Lower leg skin (tissue), 4 donors: ENCODE measurements at regions not wholly inside any gene's neighbourhood (a gene's known extent, or its start where the extent isn't known, plus 50 kb on each side); places are given as distances from the start of the nearest gene placed in this dataset.
"Not testable (repeated sequence)": the region's sequence is repeated elsewhere in the genome, so short reads cannot be mapped to it uniquely, and the experiment has no call there.

Experiments
- DNase-seq, 2 donors: peaks; one replicate each; pipeline ENCODE4 v3.0.0-alpha.2; 2019; ENCODE audit warnings: low spot score in 2 of 2
- H3K4me3 ChIP-seq: fragments of 200-600 bp; sonication (generic); 2 replicates; pipeline ENCODE4 v1.5.1; 2017; ENCODE audit warnings: mild to moderate bottlenecking, low read depth; ENCODE audit not compliant: poor library complexity, severe bottlenecking
- POLR2A ChIP-seq, 2 donors: fragments of 450-650 bp; IDR thresholded peaks; one replicate each; pipeline ENCODE4 v1.6.1; 2016 to 2017; ENCODE audit warnings: antibody characterized with exemption in 2 of 2, mild to moderate bottlenecking in 1 of 2, moderate library complexity in 1 of 2
- WGBS, 2 donors: methylation state at CpG; one replicate each; pipeline ENCODE4 v1.1.5; 2018; 5-methylcytosine and 5-hydroxymethylcytosine counted together
- intact Hi-C: fragments of 100-400 bp; cut with DNase I; formaldehyde crosslinking; loops from one replicate; pipeline ENCODE4 v1.15.0; 2023; ENCODE audit warnings: low total_unique reads
- TF ChIP-seq, protein P1 (sequence below), 3 donors: fragments of 450-650 bp; IDR thresholded peaks; one replicate each; pipeline ENCODE4 v1.5.1; 2016; ENCODE audit warnings: antibody characterized with exemption in 3 of 3, mild to moderate bottlenecking in 3 of 3, moderate library complexity in 2 of 3

DNA sequence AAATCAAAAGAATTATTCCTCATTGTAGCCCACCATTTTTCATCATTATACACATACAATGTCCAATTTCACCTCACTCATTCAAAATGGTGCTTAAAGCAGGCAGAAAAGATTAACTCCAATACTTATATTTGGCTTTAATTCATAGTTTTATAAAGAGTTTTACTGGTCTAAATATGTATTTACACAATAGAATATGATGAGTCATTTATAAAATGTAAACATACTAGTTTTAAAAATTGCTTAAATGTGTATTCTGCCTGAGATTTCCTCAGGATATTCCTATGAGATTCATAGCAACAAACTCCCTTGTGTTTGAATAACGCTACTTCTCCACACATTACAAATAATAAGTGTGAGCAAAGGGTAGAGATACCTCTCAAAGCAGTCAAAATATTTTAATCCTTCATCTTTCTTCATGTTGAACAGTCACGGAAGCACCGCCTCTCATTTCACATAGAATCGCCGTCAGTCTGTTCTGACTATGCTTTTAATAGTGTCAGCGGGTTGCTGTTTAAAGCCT, 75.7 kb upstream of the GBE1 start:
- DNase-seq = no peak
- intact Hi-C loops = no loop called here
- TF ChIP-seq, protein P1, sequence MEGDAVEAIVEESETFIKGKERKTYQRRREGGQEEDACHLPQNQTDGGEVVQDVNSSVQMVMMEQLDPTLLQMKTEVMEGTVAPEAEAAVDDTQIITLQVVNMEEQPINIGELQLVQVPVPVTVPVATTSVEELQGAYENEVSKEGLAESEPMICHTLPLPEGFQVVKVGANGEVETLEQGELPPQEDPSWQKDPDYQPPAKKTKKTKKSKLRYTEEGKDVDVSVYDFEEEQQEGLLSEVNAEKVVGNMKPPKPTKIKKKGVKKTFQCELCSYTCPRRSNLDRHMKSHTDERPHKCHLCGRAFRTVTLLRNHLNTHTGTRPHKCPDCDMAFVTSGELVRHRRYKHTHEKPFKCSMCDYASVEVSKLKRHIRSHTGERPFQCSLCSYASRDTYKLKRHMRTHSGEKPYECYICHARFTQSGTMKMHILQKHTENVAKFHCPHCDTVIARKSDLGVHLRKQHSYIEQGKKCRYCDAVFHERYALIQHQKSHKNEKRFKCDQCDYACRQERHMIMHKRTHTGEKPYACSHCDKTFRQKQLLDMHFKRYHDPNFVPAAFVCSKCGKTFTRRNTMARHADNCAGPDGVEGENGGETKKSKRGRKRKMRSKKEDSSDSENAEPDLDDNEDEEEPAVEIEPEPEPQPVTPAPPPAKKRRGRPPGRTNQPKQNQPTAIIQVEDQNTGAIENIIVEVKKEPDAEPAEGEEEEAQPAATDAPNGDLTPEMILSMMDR (IDR thresholded peaks at IDR 0.05) = no peak
- no peak for TF ChIP-seq POLR2A (IDR thresholded peaks at IDR 0.05)
- WGBS, 2 donors = 84 to 92% methylated on average over 6 of the region's 6 CpGs
- no peak overlapping the region for H3K4me3 ChIP-seq

DNA sequence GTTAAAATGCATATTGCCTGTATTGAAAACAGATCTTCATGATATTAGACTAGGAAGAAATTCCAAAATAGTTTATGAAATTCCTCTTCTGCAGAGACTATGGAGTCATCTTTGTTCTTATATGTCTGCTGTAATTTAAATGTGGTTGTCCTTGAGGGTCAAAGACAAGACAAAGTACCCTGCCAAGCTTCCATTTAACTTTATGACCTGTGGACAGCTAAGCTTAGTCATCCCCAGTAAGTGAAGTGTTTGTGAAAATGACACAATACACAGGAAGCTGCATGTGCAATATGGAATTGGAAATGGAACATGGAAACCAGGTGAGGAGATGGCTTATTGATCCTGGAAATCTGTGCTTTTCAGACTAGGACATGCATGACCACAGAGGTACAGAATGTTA, 68.5 kb upstream of the GBE1 start:
- H3K4me3 ChIP-seq = no peak overlapping the region
- no peak for DNase-seq
- TF ChIP-seq, protein P1 (IDR thresholded peaks at IDR 0.05) = no peak
- TF ChIP-seq POLR2A (IDR thresholded peaks at IDR 0.05) = no peak
- intact Hi-C loops = no loop called here

DNA sequence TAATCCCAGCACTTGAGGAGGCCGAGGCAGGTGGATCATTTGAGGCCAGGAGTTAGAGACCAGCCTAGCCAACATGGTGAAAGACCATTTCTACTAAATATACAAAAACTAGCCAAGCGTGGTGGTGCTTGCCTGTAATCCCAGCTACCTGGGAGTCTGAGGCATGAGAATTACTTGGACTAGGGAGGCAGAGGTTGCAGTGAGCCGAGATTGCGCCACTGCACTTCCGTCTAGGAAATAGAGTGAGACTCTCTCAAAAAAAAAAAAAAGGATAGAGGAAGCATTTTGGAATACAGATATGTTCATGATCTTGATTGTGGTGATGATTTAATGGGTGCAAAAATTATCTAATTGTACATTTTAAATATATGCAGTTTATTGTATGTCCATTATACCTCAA, 67.8 kb upstream of the GBE1 start:
- WGBS, 2 donors = 73 to 91% methylated on average over 5 of the region's 5 CpGs
- H3K4me3 ChIP-seq, intact Hi-C loops, DNase-seq: not testable (repeated sequence)

DNA sequence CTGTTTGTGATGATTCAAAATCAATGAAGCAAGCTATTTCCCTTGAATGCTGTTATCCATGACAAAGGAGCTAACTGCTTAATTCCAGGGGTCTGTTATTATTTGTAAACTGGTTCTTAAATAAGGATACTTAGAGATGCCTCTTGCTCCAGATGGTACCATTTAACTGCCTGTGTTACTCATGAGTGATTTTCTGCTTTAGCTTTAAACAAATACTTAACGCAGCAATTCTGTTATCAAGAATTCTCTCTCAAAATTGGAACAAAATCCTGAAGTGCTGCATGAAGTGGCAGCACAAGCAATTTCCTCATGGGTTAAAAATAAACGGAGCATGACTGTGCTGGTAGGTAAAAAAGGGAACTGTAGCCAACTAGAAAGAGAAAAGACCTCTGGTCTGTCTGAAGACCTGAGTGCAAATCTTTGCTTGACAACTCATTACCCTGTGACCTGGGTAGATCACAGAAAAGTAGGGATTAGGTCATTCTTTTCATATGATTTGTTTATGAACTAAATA, 62.5 kb upstream of the GBE1 start:
- intact Hi-C loops = no loop called here
- DNase-seq = no peak
- no peak overlapping the region for H3K4me3 ChIP-seq
- 11% methylated on average over 2 of the region's 2 CpGs for WGBS, 2 donors
- TF ChIP-seq, protein P1 (IDR thresholded peaks at IDR 0.05) = no peak
- no peak for TF ChIP-seq POLR2A (IDR thresholded peaks at IDR 0.05)

DNA sequence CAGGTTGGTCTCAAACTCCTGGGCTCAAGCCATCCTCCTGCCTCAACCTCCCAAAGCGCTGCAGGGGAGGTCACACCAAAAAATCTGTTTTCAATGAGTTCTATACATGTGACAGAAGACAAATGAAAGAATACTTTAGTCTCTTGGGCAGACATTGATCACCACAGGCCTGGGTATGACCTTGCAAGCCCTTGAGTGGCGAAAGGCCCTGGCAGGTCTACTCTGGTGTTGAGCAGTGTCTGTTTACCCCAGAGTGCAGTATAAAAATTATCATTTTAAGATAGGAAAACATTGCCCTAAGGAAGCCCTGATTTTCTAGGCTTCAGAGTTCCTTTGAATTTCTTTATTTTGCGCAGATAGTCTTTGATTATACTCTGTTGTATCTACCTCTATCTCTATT, 61.6 kb upstream of the GBE1 start:
- no peak for DNase-seq
- intact Hi-C loops = no loop called here
- TF ChIP-seq, protein P1 (IDR thresholded peaks at IDR 0.05) = no peak
- TF ChIP-seq POLR2A (IDR thresholded peaks at IDR 0.05) = no peak
- 93 to 96% methylated on average over 3 of the region's 3 CpGs for WGBS, 2 donors
- no peak overlapping the region for H3K4me3 ChIP-seq

DNA sequence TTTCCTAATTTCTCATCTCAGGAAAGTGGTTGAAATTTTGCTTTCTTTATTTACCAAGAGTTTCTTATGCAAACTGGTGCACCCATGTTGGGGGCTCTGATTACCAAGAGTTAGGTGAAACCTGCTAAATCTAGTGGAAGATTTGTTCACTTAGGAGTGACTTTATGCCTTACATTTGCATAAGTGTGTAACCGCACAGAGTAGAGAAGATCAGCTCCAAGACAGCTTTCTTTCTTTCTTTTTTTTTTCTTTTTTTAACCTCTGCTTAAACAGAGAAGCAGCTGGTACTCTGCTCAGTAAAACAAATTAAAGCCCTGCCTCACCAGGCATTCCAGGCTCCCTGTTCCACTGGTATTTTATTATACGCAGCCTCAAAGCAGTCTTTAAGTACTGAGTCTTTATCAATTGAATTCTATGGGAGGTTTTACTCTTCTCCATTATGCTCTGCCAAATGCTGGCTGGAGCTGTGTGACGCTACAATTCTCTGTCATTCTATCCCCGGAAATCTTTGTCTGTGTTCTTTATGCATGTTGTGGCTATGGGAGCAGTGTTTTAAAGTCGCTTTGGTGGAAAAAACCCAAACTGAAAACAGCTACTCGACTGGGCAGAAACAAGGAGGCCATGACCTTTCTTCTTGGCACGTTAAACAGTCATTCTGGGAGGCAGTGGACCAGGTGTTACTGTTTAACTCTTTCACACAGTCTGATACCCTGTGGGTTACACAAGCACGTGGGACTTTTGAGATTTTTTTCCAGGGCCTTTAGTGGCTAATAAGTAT, 55.2 kb upstream of the GBE1 start:
- no peak for DNase-seq

DNA sequence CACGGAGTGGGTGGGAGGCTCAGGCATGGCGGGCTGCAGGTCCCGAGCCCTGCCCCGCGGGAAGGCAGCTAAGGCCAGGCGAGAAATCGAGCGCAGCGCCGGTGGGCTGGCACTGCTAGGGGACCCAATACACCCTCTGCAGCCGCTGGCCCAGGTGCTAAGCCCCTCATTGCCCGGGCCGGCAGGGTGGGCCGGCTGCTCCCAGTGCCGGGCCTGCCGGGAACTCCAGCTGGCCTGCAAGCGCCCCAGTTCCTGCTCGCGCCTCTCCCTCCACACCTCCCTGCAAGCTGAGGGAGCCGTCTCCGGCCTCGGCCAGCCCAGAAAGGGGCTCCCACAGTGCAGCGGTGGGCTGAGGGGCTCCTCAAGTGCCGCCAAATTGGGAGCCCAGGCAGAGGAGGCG, 50.7 kb upstream of the GBE1 start:
- H3K4me3 ChIP-seq, intact Hi-C loops, DNase-seq: not testable (repeated sequence)
- 95% methylated on average over 17 to 22 of the region's 25 CpGs for WGBS, 2 donors

More for the DNA sequence above, 55.2 kb upstream of the GBE1 start:
- intact Hi-C loops = no loop called here
- no peak overlapping the region for H3K4me3 ChIP-seq
- TF ChIP-seq POLR2A (IDR thresholded peaks at IDR 0.05) = no peak
- TF ChIP-seq, protein P1 (IDR thresholded peaks at IDR 0.05) = no peak
- WGBS, 2 donors = 36 to 40% methylated on average over 8 of the region's 8 CpGs
